ENCODE measurements at regions not wholly inside any gene's neighbourhood (a gene's known extent, or its start where the extent isn't known, plus 50 kb on each side); places are given as distances from the start of the nearest gene placed in this dataset.

DNA sequence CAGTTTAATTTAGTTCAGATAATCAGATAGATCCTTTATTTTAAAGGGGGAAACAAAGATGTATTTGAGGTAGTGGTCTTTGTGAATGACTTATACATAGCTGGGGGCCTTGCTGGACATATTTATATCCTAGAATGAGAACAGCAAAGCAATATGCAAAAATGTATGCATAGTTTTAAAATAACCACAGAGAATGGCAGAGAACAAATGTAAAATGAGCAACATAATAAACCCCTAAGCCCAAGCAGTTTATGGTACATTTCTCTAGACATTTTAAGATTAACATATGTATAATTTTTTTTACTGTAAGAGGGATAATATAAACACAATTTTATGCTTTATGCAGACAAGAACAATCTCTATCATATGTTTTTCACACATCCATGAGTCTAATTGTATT, 434.2 kb upstream of the SMIM31 start:
- TF ChIP-seq ESRRA (CRISPR knock-in tag; IDR thresholded peaks at IDR 0.05; ENCODE audit: borderline replicate concordance), result no peak
- no peak for TF ChIP-seq TCF7 (CRISPR knock-in tag; IDR thresholded peaks at IDR 0.05; ENCODE audit: low read depth)
- TF ChIP-seq, protein P1, sequence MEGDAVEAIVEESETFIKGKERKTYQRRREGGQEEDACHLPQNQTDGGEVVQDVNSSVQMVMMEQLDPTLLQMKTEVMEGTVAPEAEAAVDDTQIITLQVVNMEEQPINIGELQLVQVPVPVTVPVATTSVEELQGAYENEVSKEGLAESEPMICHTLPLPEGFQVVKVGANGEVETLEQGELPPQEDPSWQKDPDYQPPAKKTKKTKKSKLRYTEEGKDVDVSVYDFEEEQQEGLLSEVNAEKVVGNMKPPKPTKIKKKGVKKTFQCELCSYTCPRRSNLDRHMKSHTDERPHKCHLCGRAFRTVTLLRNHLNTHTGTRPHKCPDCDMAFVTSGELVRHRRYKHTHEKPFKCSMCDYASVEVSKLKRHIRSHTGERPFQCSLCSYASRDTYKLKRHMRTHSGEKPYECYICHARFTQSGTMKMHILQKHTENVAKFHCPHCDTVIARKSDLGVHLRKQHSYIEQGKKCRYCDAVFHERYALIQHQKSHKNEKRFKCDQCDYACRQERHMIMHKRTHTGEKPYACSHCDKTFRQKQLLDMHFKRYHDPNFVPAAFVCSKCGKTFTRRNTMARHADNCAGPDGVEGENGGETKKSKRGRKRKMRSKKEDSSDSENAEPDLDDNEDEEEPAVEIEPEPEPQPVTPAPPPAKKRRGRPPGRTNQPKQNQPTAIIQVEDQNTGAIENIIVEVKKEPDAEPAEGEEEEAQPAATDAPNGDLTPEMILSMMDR (IDR thresholded peaks at IDR 0.05), result no peak
- no peak for TF ChIP-seq SMAD3 (CRISPR knock-in tag; IDR thresholded peaks at IDR 0.05; ENCODE audit: borderline replicate concordance)
- TF ChIP-seq JUN (CRISPR knock-in tag; IDR thresholded peaks at IDR 0.05), result no peak
- TF ChIP-seq, protein P2, sequence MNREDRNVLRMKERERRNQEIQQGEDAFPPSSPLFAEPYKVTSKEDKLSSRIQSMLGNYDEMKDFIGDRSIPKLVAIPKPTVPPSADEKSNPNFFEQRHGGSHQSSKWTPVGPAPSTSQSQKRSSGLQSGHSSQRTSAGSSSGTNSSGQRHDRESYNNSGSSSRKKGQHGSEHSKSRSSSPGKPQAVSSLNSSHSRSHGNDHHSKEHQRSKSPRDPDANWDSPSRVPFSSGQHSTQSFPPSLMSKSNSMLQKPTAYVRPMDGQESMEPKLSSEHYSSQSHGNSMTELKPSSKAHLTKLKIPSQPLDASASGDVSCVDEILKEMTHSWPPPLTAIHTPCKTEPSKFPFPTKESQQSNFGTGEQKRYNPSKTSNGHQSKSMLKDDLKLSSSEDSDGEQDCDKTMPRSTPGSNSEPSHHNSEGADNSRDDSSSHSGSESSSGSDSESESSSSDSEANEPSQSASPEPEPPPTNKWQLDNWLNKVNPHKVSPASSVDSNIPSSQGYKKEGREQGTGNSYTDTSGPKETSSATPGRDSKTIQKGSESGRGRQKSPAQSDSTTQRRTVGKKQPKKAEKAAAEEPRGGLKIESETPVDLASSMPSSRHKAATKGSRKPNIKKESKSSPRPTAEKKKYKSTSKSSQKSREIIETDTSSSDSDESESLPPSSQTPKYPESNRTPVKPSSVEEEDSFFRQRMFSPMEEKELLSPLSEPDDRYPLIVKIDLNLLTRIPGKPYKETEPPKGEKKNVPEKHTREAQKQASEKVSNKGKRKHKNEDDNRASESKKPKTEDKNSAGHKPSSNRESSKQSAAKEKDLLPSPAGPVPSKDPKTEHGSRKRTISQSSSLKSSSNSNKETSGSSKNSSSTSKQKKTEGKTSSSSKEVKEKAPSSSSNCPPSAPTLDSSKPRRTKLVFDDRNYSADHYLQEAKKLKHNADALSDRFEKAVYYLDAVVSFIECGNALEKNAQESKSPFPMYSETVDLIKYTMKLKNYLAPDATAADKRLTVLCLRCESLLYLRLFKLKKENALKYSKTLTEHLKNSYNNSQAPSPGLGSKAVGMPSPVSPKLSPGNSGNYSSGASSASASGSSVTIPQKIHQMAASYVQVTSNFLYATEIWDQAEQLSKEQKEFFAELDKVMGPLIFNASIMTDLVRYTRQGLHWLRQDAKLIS (CRISPR knock-in tag; IDR thresholded peaks at IDR 0.05; ENCODE audit: borderline replicate concordance), result no peak
- TF ChIP-seq NR1H2 (CRISPR knock-in tag; IDR thresholded peaks at IDR 0.05), result no peak

Measured in WTC11 (cell line).